GM19395 (cell line): ENCODE measurements at regions not wholly inside any gene's neighbourhood (a gene's known extent, or its start where the extent isn't known, plus 50 kb on each side); places are given as distances from the start of the nearest gene placed in this dataset.
"Not testable (repeated sequence)": the region's sequence is repeated elsewhere in the genome, so short reads cannot be mapped to it uniquely, and the experiment has no call there.

ENCODE experiments used
- ATAC-seq: cut with Tn5 transposase; IDR thresholded peaks from one replicate; pipeline ENCODE4 v1.9.1; 2021; ENCODE audit warnings: mild to moderate bottlenecking, moderate library complexity; ENCODE audit not compliant: unreplicated experiment

DNA sequence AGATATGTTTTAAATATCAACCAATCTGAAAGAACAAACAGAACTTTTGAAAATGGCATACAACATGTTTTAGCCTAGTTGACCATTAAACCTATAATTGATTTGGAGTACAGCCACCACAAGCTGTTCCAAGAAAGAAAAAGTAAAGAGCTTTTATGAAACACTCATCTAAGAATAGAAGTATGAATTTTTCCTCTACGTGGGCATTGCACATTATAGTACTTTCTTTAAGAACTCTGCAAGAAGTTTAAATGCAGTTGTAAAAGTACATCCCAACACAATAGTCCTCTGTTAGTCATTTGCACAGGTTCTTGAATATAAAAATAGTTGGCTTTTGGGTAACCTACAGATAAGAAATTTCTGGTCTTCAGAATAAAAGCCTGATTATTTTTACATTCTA lies 933.6 kb upstream of the ADGRL3 start:
- ATAC-seq: no peak

- no peak for ATAC-seq
These were observed 903.7 kb upstream of the ADGRL3 start for GRCh38 chr4:60296386-60296785.

- ATAC-seq: no peak
These were observed 886.4 kb upstream of the ADGRL3 start for GRCh38 chr4:60313611-60314178.

DNA sequence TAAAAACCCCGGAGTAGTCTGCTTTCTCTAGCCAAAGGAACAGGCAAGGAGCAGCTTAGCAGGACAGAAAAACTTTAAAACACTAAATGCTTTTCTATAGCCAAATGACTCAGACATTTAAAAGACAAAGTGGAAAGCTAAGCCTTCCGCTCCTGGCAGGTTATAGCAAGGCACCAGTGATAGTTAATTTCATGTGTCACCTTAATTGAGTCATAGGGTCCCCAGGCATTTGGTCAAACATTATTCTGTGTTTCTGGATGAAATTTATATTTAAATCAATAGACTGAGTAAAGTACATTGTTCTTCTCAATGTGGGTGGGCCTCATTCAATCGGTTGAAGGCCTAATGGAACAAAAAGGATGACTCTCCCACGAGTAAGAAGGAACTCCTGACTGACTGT lies 885.7 kb upstream of the ADGRL3 start:
- ATAC-seq: no peak

DNA sequence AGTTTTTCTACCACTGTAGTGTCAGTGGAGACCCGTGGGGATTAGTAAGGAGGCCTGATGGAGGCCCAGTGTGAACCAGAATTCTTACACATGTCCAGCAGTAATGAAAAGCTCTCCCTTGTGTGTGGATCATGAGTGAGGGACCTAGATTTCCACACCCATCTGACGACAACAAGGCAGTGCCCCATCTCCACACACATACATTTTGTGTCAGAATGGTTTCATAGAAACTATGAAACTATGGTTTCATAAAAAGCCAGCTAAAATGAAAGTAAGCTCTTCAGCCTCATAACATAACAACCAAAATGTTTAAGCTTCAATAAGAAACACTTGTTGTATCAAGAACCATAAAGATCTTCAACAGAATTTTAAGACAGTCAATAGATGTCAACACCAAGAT lies 884.5 kb upstream of the ADGRL3 start:
- no peak for ATAC-seq

GRCh38 chr4:60326735-60327134 lies 873.4 kb upstream of the ADGRL3 start:
- ATAC-seq: no peak

DNA sequence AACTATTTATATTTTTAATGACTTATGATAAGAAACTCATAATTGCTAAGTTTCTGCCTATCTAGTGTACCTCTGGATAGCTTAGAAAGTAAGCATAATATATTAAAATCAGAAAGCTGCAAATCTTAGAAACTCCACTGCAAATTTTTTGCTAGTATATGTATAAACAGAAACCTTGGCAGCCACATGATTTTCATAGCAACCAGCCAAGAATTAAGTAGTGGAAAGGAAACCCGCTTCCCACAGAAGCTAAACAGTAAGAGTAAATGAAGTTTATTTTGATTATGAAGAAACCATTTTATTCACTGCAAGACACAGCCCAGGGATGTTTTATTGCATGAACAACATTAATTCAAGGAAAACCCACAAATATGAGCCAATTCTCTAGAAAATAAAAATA lies 872.5 kb upstream of the ADGRL3 start:
- no peak for ATAC-seq

- ATAC-seq: no peak
These were observed 855.2 kb upstream of the ADGRL3 start for GRCh38 chr4:60344908-60345307.

DNA sequence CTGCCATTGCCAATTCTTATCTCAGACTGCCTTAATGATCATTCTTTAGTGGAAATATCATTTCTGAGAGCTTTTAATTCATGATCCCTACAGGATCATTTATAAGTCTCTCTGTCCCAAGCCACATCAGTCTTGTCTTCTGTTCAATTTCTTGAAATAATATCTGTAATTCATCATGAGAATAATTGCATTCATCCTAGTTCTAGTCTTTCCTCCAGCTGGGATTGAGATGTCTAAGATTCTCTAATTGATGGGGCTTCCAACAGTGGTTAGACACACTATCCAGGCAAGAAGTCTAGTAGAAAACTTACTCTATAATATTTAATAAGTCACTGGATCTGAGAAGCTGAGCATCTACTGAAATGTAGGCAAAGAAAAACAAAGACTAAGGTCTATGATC lies 854.7 kb upstream of the ADGRL3 start:
- ATAC-seq: no peak

DNA sequence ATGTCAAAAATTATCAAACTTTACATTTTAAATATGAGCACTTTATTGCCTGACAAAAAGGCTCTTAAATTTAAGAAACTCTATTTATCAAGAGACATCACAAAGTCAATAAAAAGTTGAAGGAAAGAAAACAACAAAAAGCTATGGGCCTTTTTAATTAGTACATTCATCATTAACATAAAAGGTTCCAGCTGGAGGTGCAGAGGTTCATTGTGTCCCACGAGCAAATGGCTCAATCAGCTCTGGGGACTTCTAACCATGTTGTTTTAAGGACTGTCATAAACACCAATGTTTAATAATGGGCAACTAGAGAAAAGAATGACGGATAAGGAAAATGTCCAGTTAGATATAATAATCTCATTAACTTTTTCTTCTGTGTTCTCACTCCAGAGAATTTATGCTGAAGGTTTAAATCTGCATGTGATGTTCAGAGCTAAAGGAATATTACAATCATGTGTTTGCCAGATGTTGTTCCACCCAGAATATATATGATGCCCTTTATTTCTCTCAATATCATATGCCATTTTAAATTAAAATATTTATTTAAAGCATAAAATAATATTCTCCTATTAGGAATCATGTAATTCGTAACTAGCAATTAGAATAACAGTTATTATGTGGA lies 840.3 kb upstream of the ADGRL3 start:
- ATAC-seq: no peak

- ATAC-seq: no peak
These were observed 835.0 kb upstream of the ADGRL3 start for GRCh38 chr4:60365176-60365575.

DNA sequence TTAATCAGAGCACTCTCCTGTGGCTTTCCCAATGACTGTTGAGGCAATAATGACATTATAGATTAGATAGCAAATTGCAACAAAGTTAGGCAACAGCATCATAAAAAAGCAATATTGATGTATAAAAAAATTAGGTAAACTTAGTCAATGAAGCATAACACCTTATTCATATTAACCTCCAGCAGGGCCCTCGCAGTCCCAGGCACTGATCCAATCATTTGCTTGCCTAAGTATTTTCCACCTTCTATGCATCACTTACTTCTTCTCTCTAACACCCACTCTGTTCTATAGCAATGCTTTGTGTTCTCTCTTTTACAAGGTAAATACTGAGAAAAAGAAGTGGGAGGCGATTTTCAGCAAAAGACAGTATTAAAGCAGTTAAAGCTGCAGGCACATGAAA lies 833.5 kb upstream of the ADGRL3 start:
- no peak for ATAC-seq

DNA sequence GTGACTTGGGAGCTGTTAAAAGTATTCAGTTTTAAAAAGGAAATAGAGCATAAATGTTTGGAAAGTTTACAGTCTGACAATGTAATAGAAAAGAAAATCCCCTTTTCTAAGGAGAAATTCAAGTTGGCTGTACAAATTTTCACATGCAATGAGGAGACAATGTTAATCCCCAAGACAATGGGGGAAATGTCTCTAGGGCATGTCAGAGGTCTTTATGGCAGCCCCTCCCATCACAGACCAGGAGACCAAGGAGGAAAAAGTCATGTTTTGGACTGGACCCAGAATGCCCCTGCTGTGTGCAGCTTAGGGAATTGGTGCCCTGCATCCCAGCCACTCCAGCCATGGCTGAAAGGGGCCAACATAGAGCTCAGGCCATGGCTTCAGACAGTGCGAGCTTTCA lies 831.1 kb upstream of the ADGRL3 start:
- no peak for ATAC-seq

- no peak for ATAC-seq
These were observed 822.1 kb upstream of the ADGRL3 start for GRCh38 chr4:60378010-60378409.

DNA sequence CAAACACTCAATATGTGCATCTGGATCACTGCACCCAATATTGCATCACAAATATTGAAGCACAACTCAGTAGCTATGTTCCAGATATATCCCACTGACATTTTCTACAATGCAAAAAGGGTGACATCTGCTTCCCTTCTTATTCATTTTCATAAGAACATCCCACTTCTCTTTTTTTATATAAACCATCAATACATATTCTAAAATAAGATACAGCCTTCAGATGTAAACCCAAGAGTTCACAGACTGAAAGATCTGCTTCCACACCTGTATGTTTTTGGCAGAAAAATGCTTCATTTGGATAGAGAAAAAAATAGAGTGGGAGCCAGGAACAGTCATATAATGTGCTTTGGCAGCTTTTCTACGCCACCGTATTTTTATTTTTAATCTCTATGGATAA lies 815.6 kb upstream of the ADGRL3 start:
- no peak for ATAC-seq

GRCh38 chr4:60389633-60390032 lies 810.5 kb upstream of the ADGRL3 start:
- no peak for ATAC-seq

GRCh38 chr4:60396341-60397049 lies 803.6 kb upstream of the ADGRL3 start:
- no peak for ATAC-seq

DNA sequence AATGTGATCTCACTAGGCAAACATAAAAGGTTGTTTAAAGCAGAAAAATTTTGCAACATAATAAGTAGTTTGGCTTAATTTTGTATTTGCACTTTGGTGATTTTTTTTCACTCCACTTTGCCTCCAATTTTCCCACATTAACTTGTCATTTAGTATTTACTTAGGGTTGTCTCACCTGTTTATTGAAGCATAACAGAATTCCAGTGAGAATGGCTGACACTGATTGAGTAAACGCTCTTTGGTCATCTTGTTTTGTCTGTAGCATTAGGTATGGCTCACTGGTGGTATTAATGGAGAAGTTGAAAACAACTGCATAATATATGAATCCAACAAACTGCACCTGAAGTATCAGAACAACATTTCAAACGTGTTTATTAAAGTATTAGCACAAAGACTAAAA lies 799.5 kb upstream of the ADGRL3 start:
- ATAC-seq: no peak

DNA sequence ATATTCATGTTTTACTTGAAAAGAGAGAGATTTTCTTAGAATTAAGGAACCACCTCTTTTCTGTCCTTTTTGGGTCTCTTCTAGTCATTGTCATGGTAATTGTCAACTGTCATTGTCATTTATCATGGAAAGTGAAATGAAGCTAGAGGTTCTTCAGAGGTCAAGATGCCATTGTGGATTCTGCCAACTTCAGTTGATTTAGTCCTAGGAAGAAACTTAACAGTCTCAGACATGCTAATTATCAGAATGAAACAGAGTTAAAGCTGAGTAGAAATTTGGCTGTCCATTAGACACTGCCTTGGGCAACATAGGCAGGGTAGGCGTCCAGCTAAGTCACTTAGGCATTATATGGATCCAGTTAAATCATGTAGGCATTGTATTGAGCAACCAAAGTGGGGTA lies 796.1 kb upstream of the ADGRL3 start:
- no peak for ATAC-seq

DNA sequence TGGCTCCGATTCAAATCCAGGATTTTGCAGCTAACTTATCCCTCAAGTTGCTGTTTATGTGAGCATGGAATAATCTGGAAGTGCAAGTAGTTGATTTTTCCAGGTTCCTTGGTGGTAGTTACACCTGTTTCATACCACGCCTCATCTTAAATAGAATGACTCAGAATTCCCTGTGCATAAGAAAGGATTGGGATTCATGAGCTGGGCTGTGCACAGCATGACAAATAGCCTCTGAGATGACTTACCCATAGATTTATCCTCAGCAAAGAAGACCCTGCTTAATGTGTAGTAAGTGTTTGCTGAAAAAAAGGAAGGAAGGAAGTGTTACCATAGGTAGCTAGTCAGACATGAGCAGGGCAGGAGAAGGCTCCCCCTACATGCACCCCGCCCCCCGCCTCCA lies 777.7 kb upstream of the ADGRL3 start:
- no peak for ATAC-seq

DNA sequence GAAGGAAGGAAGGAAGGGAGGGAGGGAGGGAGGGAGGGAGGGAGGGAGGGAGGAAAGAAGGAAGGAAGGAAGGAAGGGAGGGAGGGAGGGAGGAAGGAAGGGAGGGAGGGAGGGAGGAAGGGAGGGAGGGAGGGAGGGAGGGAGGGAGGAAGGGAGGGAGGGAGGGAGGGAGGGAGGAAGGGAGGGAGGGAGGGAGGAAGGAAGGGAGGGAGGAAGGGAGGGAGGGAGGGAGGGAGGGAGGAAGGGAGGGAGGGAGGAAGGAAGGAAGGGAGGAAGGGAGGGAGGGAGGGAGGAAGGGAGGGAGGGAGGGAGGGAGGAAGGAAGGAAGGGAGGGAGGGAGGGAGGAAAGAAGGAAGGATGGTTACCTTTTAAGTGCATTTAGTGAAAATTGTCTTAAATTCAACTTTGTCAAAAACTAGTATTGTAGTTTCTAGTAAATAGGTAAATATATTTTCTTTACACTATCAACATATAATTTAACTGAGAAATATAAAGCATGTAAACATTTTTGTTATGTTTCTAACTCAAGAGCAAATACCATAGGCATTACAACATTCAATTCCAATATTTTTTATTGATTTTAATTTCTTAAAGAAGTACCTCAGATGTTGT lies 776.4 kb upstream of the ADGRL3 start:
- ATAC-seq: not testable (repeated sequence)

DNA sequence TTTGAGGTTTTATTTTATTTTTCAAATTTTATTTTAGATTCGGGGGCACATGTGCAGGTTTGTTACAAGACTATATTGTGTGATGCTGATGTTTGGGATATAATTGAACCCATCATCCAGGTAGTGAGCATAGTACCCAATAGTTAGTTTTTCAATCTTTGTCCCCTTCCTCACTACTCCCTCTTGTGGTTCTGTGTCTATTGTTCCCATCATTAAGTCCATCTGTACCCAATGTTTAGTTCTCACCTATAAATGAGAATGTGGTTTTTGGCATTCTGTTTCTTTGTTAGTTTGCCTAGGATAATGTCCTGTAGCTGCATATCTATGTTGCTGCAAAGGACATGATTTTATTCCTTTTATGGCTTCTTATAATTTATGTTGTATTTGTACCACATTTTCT lies 767.2 kb upstream of the ADGRL3 start:
- no peak for ATAC-seq
